ENCODE measurements at regions not wholly inside any gene's neighbourhood (a gene's known extent, or its start where the extent isn't known, plus 50 kb on each side); places are given as distances from the start of the nearest gene placed in this dataset.

GRCh38 chr21:27315373-27315772 lies 348.5 kb upstream of the ADAMTS5 start:
- DNase-seq: no peak

- DNase-seq: no peak
Observed at GRCh38 chr21:27314131-27314530, 347.2 kb upstream of the ADAMTS5 start.

GRCh38 chr21:27306791-27307775 lies 340.2 kb upstream of the ADAMTS5 start:
- no peak for DNase-seq

- DNase-seq: no peak
Observed at GRCh38 chr21:27306206-27306605, 339.3 kb upstream of the ADAMTS5 start.

- no peak for DNase-seq
Observed at GRCh38 chr21:27301220-27301619, 334.3 kb upstream of the ADAMTS5 start.

- DNase-seq: no peak
Observed at GRCh38 chr21:27300770-27301169, 333.9 kb upstream of the ADAMTS5 start.

- DNase-seq: no peak
Observed at GRCh38 chr21:27298465-27298864, 331.6 kb upstream of the ADAMTS5 start.

- no peak for DNase-seq
Observed at GRCh38 chr21:27293239-27293638, 326.4 kb upstream of the ADAMTS5 start.

- DNase-seq: no peak
Observed at GRCh38 chr21:27292783-27293182, 325.9 kb upstream of the ADAMTS5 start.

GRCh38 chr21:27292229-27292628 lies 325.3 kb upstream of the ADAMTS5 start:
- DNase-seq: no peak

- DNase-seq: no peak
Observed at GRCh38 chr21:27291006-27291405, 324.1 kb upstream of the ADAMTS5 start.

- DNase-seq: no peak
Observed at GRCh38 chr21:27290028-27290427, 323.1 kb upstream of the ADAMTS5 start.

GRCh38 chr21:27286760-27287159 lies 319.9 kb upstream of the ADAMTS5 start:
- DNase-seq: no peak

- DNase-seq: no peak
Observed at GRCh38 chr21:27277110-27277509, 310.2 kb upstream of the ADAMTS5 start.

GRCh38 chr21:27275294-27275927 lies 308.5 kb upstream of the ADAMTS5 start:
- DNase-seq: no peak

- DNase-seq: no peak
Observed at GRCh38 chr21:27269644-27270043, 302.8 kb upstream of the ADAMTS5 start.

GRCh38 chr21:27268290-27268689 lies 301.4 kb upstream of the ADAMTS5 start:
- DNase-seq: no peak

GRCh38 chr21:27265949-27266348 lies 299.1 kb upstream of the ADAMTS5 start:
- no peak for DNase-seq

GRCh38 chr21:27265492-27265891 lies 298.6 kb upstream of the ADAMTS5 start:
- DNase-seq: no peak

GRCh38 chr21:27261676-27262075 lies 294.8 kb upstream of the ADAMTS5 start:
- DNase-seq: no peak

- DNase-seq: no peak
Observed at GRCh38 chr21:27260728-27261127, 293.8 kb upstream of the ADAMTS5 start.

GRCh38 chr21:27258742-27259448 lies 292.0 kb upstream of the ADAMTS5 start:
- no peak for DNase-seq

- no peak for DNase-seq
Observed at GRCh38 chr21:27257908-27258556, 291.1 kb upstream of the ADAMTS5 start.
